GM19025 (cell line): ENCODE measurements at regions not wholly inside any gene's neighbourhood (a gene's known extent, or its start where the extent isn't known, plus 50 kb on each side); places are given as distances from the start of the nearest gene placed in this dataset.
"Not testable (repeated sequence)": the region's sequence is repeated elsewhere in the genome, so short reads cannot be mapped to it uniquely, and the experiment has no call there.

ENCODE experiments used
- ATAC-seq: cut with Tn5 transposase; IDR thresholded peaks from one replicate; pipeline ENCODE4 v1.9.1; 2021; ENCODE audit warnings: mild to moderate bottlenecking, low read depth, moderate library complexity; ENCODE audit not compliant: unreplicated experiment

- ATAC-seq, result no peak
These were observed 948.4 kb downstream of the MRPL39 start for GRCh38 chr21:24658926-24659325.

- no peak for ATAC-seq
These were observed 949.3 kb downstream of the MRPL39 start for GRCh38 chr21:24658026-24658425.

- ATAC-seq, result no peak
These were observed 957.6 kb downstream of the MRPL39 start for GRCh38 chr21:24649691-24650090.

- ATAC-seq, result no peak
These were observed 970.6 kb downstream of the MRPL39 start for GRCh38 chr21:24636696-24637095.

GRCh38 chr21:24634749-24635148 is 972.5 kb downstream of the MRPL39 start:
- no peak for ATAC-seq

- ATAC-seq, result no peak
These were observed 978.7 kb downstream of the MRPL39 start for GRCh38 chr21:24628536-24628935.

GRCh38 chr21:24628046-24628445 is 979.2 kb downstream of the MRPL39 start:
- no peak for ATAC-seq

GRCh38 chr21:24617819-24618218 is 989.5 kb downstream of the MRPL39 start:
- ATAC-seq, result no peak

- ATAC-seq, result no peak
These were observed 1013.2 kb downstream of the MRPL39 start for GRCh38 chr21:24594082-24594481.

GRCh38 chr21:24590261-24590660 is 1017.0 kb downstream of the MRPL39 start:
- no peak for ATAC-seq

- ATAC-seq, result no peak
These were observed 1023.8 kb downstream of the MRPL39 start for GRCh38 chr21:24583473-24583872.

GRCh38 chr21:24577301-24577700 is 1030.0 kb downstream of the MRPL39 start:
- no peak for ATAC-seq

- no peak for ATAC-seq
These were observed 1046.0 kb downstream of the MRPL39 start for GRCh38 chr21:24561291-24561690.

- ATAC-seq, result no peak
These were observed 1054.8 kb downstream of the MRPL39 start for GRCh38 chr21:24552491-24552890.

- no peak for ATAC-seq
These were observed 1061.4 kb downstream of the MRPL39 start for GRCh38 chr21:24545807-24546361.

- no peak for ATAC-seq
These were observed 1093.1 kb downstream of the MRPL39 start for GRCh38 chr21:24514081-24514733.

GRCh38 chr21:24509131-24509530 is 1098.2 kb downstream of the MRPL39 start:
- ATAC-seq, result no peak

GRCh38 chr21:24486973-24487372 is 1120.3 kb downstream of the MRPL39 start:
- ATAC-seq, result no peak

- ATAC-seq, result not testable (repeated sequence)
These were observed 1123.9 kb downstream of the MRPL39 start for GRCh38 chr21:24483361-24483760.

GRCh38 chr21:24470852-24471251 is 1136.4 kb downstream of the MRPL39 start:
- ATAC-seq, result no peak

GRCh38 chr21:24456358-24456757 is 1150.9 kb downstream of the MRPL39 start:
- no peak for ATAC-seq

GRCh38 chr21:24450119-24450518 is 1157.2 kb downstream of the MRPL39 start:
- no peak for ATAC-seq
